GM20000 (cell line): ENCODE measurements at regions not wholly inside any gene's neighbourhood (a gene's known extent, or its start where the extent isn't known, plus 50 kb on each side); places are given as distances from the start of the nearest gene placed in this dataset.

Source experiments
- DNase-seq: peaks from one replicate; pipeline ENCODE4 v3.0.0; 2012; ENCODE audit warnings: low spot score
- TF ChIP-seq, protein P1 (sequence below): IDR thresholded peaks from 2 replicates; pipeline ENCODE4 v1.5.1; 2012; ENCODE audit warnings: mild to moderate bottlenecking, control low read depth; ENCODE audit errors: extremely low read depth, missing control alignments

DNA sequence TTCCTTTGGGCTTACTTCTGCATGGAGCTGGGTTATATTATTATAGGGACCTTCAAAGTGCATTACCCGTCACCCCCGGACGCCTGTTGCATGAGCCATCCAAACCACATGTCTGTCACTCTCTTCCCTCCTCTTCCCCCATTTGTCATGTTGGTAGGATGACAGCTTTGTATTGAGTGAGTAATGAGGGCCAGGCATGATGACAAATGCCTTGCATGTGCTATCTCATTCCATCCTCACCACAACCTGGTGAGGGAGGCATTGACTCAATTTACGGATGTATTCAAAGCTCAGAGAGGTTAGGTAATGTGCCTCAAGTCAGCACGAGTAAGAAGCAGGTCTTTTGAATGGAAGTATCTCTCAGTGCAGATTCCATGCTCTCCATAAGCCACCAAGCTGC, 510.5 kb upstream of the TNP1 start:
- no peak for DNase-seq
- TF ChIP-seq, protein P1, sequence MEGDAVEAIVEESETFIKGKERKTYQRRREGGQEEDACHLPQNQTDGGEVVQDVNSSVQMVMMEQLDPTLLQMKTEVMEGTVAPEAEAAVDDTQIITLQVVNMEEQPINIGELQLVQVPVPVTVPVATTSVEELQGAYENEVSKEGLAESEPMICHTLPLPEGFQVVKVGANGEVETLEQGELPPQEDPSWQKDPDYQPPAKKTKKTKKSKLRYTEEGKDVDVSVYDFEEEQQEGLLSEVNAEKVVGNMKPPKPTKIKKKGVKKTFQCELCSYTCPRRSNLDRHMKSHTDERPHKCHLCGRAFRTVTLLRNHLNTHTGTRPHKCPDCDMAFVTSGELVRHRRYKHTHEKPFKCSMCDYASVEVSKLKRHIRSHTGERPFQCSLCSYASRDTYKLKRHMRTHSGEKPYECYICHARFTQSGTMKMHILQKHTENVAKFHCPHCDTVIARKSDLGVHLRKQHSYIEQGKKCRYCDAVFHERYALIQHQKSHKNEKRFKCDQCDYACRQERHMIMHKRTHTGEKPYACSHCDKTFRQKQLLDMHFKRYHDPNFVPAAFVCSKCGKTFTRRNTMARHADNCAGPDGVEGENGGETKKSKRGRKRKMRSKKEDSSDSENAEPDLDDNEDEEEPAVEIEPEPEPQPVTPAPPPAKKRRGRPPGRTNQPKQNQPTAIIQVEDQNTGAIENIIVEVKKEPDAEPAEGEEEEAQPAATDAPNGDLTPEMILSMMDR, result no peak

DNA sequence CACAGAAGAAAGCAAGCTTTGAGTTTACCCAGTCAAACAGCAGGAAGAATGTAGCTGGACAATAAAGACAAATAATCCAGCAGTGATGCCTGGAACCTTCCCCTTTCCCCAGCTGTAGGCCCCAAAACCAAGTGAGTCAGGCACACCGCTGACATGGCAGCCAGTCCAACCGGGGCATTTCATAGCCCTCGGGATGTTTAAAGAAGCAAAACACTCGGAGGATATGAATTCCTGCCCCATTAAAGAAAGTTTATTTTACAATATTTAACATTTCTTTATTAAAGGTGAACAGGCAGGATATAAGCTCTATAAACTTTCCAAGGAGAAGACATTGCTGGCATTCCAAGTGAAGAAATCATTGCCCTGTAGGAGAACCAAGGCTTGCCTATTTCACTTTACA, 507.6 kb upstream of the TNP1 start:
- DNase-seq, result no peak
- TF ChIP-seq, protein P1, result no peak

DNA sequence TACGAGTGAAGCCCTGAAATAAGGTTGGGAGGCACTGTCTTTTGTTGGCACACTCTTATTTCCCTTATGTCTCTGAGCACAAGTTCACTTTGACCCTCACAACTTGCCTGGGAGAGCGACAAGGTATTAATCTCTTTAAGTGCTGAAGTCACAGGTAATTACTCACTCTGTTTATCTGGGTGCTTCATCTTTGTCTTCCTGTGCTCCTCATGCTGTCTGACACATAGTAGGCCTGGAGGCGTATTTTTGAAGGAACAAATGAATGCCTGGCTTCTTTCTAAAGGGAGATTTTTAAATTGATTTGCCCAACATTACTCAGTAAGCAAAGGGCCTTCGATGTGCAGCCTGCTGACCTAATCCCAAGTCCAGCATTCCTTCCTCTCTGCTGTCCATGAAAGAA, 507.1 kb upstream of the TNP1 start:
- TF ChIP-seq, protein P1, result no peak
- DNase-seq, result no peak

DNA sequence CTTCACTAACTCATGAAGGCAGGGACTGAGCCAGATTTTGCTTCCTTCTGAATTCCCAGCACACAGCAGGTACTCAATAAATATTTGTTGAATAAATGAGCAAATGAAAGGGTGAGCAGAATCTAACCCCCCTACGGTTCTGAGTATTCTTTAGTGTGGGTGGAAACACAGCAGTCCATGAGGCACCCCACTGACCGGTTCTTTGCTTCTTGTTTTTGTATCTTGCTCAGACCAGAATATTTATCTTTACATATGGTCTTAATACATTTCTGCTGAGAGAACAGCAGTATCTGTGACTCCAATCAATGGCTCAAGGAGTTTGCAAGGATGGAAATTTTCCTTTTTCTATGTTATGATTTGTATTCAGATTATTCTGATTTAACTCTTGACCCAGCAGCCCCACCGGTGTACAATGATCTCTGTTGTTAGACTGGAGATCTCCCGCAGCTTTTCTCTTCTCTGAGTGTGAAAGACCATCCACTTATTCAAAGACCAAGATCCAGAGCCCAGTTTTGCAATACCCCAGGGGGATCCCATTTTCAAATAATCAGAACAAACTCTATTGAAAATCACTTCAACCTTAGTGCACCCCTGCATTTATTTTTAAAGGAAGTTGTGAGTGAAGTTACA, 506.5 kb upstream of the TNP1 start:
- DNase-seq, result no peak
- TF ChIP-seq, protein P1, result no peak

DNA sequence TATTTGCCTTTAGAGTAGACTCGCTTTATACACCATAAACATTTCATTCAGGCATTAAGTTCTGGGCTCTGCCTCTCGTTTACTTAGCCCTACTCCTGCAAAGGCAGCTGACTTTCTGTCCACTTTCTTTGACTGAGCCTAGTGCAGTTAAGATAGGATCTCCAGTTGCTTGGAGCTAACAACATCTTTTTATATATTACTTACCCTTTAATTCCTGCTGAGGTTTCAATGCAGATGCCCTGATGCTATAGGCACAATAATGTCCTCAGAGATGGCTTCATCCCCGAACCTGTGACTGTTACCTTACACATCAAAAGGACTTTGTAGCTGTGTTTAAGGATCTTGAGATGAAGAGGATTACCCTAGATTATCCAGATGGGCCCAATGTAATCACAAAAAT, 505.8 kb upstream of the TNP1 start:
- DNase-seq, result no peak
- TF ChIP-seq, protein P1, result no peak

DNA sequence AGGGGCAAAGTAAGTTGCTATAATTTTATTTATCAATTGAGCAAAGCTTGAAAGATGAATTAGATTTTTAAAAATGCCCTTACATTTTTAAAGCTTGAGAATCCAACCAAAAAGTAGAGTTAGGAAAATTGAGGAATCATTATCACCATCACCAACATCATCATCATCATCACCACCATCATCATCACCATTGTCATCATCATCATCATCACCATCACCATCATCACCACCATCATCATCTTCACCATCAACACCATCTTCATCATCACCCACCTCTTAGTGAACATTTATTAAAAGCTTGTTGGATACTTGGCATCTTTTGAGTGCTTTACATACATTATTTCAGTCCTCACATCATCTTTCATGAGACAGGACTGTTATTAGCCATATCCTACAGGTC, 504.4 kb upstream of the TNP1 start:
- TF ChIP-seq, protein P1, result no peak
- DNase-seq, result no peak

DNA sequence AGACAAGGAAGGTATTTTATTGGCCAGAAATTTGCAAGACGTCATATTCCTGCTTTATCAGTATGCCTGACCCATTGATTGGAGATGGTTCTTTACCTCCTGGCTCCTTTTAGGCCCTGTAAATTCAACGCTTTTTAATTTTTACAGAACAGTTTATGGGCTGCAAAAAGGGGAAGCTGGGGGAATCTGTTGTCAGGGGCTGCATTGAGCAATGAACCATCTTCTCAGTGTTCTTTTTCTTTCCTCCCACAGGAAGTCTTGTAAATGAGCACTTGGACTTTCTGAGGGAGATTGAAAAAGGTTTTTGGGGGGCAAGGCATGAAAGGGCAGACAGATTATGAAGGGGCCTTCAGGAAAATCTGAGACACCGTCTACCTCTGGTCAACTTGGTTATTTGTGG, 503.6 kb upstream of the TNP1 start:
- DNase-seq, result no peak
- TF ChIP-seq, protein P1, result no peak

DNA sequence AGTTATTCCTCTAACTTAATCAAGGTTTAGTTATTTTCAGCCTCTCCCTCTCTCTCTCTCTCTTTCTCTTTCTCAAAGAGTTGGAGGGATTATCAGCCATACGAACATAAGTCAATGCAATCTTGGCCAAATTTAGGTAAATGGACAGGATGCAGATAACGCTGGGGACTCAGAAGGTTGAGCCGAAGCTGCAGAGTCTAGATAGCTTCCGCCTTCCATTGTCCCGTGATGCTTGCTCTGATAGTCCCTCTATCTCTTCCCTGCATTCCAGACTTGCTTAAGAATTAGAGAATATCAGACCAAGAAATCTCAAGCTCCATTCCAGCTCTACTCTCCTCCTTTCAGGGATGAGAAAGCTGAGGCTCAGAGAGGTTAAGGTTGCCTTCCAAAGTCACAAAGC, 502.8 kb upstream of the TNP1 start:
- TF ChIP-seq, protein P1, result no peak
- DNase-seq, result no peak
